CD4-positive, CD25-positive, alpha-beta regulatory T cell (primary cell): ENCODE measurements at regions not wholly inside any gene's neighbourhood (a gene's known extent, or its start where the extent isn't known, plus 50 kb on each side); places are given as distances from the start of the nearest gene placed in this dataset.

Experiments used
- ATAC-seq, 2 donors: fragments of 150-1000 bp; cut with Tn5 transposase; one replicate each; pipeline ENCODE4 v1.10.0; 2021; ENCODE audit warnings: low read depth in 2 of 2, moderate number of reproducible peaks in 2 of 2, moderate library complexity in 1 of 2
- DNase-seq, 3 donors: peaks; one replicate each; pipeline versions ENCODE4 v3.0.0 to v3.0.0-alpha.2; 2012 to 2022; ENCODE audit warnings: mixed read lengths in 1 of 3
- H3K27ac ChIP-seq: one replicate; pipeline ENCODE4 v1.7.0; 2013; ENCODE audit warnings: mild to moderate bottlenecking, low read length; ENCODE audit not compliant: insufficient read depth, poor library complexity, severe bottlenecking
- H3K27me3 ChIP-seq: one replicate; pipeline ENCODE4 v1.7.0; 2013; ENCODE audit warnings: low read length; ENCODE audit not compliant: control insufficient read depth, insufficient read depth
- H3K36me3 ChIP-seq: one replicate; pipeline ENCODE4 v1.7.0; 2013; ENCODE audit warnings: mild to moderate bottlenecking, low read length, moderate library complexity; ENCODE audit not compliant: control insufficient read depth, insufficient read depth
- H3K4me1 ChIP-seq: 2 replicates; pipeline ENCODE4 v1.7.0; 2013; ENCODE audit warnings: mild to moderate bottlenecking, low read length; ENCODE audit not compliant: insufficient read depth, control insufficient read depth, poor library complexity, severe bottlenecking
- H3K4me3 ChIP-seq: one replicate; pipeline ENCODE4 v1.7.0; 2013; ENCODE audit warnings: low read depth, mild to moderate bottlenecking, low read length, moderate library complexity
- H3K9me3 ChIP-seq, 2 experiments: 1 replicate in 1 of 2; 2 replicates in 1 of 2; pipeline ENCODE4 v1.7.0; 2013; ENCODE audit warnings: low read length in 2 of 2, mild to moderate bottlenecking in 1 of 2, moderate library complexity in 1 of 2; ENCODE audit not compliant: control insufficient read depth in 2 of 2
- H3K27ac Mint-ChIP-seq, 3 donors: one replicate each; pipeline ENCODE4 v1.8.0; 2020 to 2022; ENCODE audit warnings: mild to moderate bottlenecking in 3 of 3, mixed read lengths in 3 of 3, moderate library complexity in 2 of 3
- H3K27me3 Mint-ChIP-seq: one replicate; pipeline ENCODE4 v1.8.0; 2022; ENCODE audit warnings: mild to moderate bottlenecking, mixed read lengths
- H3K36me3 Mint-ChIP-seq: one replicate; pipeline ENCODE4 v1.8.0; 2020; ENCODE audit warnings: mixed read lengths
- H3K4me1 Mint-ChIP-seq, 4 donors: one replicate each; pipeline ENCODE4 v1.8.0; 2020 to 2022; ENCODE audit warnings: mixed read lengths in 4 of 4, mild to moderate bottlenecking in 1 of 4
- H3K4me3 Mint-ChIP-seq, 4 donors: one replicate each; pipeline ENCODE4 v1.8.0; 2020 to 2022; ENCODE audit warnings: mild to moderate bottlenecking in 4 of 4, mixed read lengths in 4 of 4, moderate library complexity in 3 of 4
- H3K9me3 Mint-ChIP-seq, 7 donors: one replicate each; pipeline ENCODE4 v1.8.0; 2020 to 2022; ENCODE audit warnings: mixed read lengths in 7 of 7, mild to moderate bottlenecking in 3 of 7, moderate library complexity in 2 of 7

GRCh38 chr4:31146366-31146765 is 426.2 kb downstream of the PCDH7 start:
- no peak overlapping the region for H3K4me3 Mint-ChIP-seq
- H3K27me3 Mint-ChIP-seq = no peaks in the 10 kb centered on the region
- H3K9me3 Mint-ChIP-seq = peaks cover 0 to 23% (median 4%) of the 10 kb centered on the region in 7 donors
- no peaks in the 10 kb centered on the region for H3K27me3 ChIP-seq
- H3K27ac ChIP-seq = no peak overlapping the region
- no peaks in the 10 kb centered on the region for H3K36me3 ChIP-seq
- no peaks in the 10 kb centered on the region for H3K4me1 ChIP-seq
- no peak overlapping the region for H3K27ac Mint-ChIP-seq
- ATAC-seq (no peak), DNase-seq (no peak)
- H3K9me3 ChIP-seq = no peaks in the 10 kb centered on the region
- no peak overlapping the region for H3K4me3 ChIP-seq
- H3K4me1 Mint-ChIP-seq = no peaks in the 10 kb centered on the region
- no peaks in the 10 kb centered on the region for H3K36me3 Mint-ChIP-seq

- H3K36me3 ChIP-seq = no peaks in the 10 kb centered on the region
- no peak for DNase-seq
Measured at GRCh38 chr4:31148990-31149389, 428.8 kb downstream of the PCDH7 start.

GRCh38 chr4:31156221-31156620 is 436.1 kb downstream of the PCDH7 start:
- no peak for DNase-seq
- Histone ChIP-seq H3K27ac (no peak overlapping the region), H3K27me3 (no peaks in the 10 kb centered on the region), H3K4me1 (no peaks in the 10 kb centered on the region), H3K4me3 (no peak overlapping the region), H3K9me3 (peaks cover 0 to 5% of the 10 kb centered on the region in 2 experiments), H3K36me3 (no peaks in the 10 kb centered on the region)
- H3K27me3 Mint-ChIP-seq = no peaks in the 10 kb centered on the region
- H3K9me3 Mint-ChIP-seq = peaks cover 0 to 11% (median 4%) of the 10 kb centered on the region in 7 donors
- no peaks in the 10 kb centered on the region for H3K36me3 Mint-ChIP-seq
- ATAC-seq = no peak
- H3K4me3 Mint-ChIP-seq = no peak overlapping the region
- no peaks in the 10 kb centered on the region for H3K4me1 Mint-ChIP-seq
- H3K27ac Mint-ChIP-seq = no peak overlapping the region

More at GRCh38 chr4:31148990-31149389, 428.8 kb downstream of the PCDH7 start:
- Mint-ChIP-seq H3K9me3 (peaks cover 0 to 22% (median 6%) of the 10 kb centered on the region in 7 donors), H3K36me3 (no peaks in the 10 kb centered on the region), H3K4me1 (no peaks in the 10 kb centered on the region), H3K27me3 (no peaks in the 10 kb centered on the region), H3K4me3 (no peak overlapping the region), H3K27ac (no peak overlapping the region)
- no peak overlapping the region for H3K4me3 ChIP-seq
- H3K27ac ChIP-seq = no peak overlapping the region
- no peaks in the 10 kb centered on the region for H3K9me3 ChIP-seq
- ATAC-seq = no peak
- no peaks in the 10 kb centered on the region for H3K4me1 ChIP-seq
- no peaks in the 10 kb centered on the region for H3K27me3 ChIP-seq

GRCh38 chr4:31160146-31160545 is 440.0 kb downstream of the PCDH7 start:
- Histone ChIP-seq H3K36me3 (no peaks in the 10 kb centered on the region), H3K27me3 (no peaks in the 10 kb centered on the region), H3K9me3 (peaks cover 0 to 5% of the 10 kb centered on the region in 2 experiments), H3K27ac (no peak overlapping the region), H3K4me1 (no peaks in the 10 kb centered on the region), H3K4me3 (no peak overlapping the region)
- ATAC-seq (no peak), DNase-seq (no peak)
- H3K36me3 Mint-ChIP-seq = no peaks in the 10 kb centered on the region
- H3K9me3 Mint-ChIP-seq = peaks cover 4 to 11% (median 7%) of the 10 kb centered on the region in 7 donors
- no peaks in the 10 kb centered on the region for H3K4me1 Mint-ChIP-seq
- no peak overlapping the region for H3K27ac Mint-ChIP-seq
- H3K4me3 Mint-ChIP-seq = no peak overlapping the region
- no peaks in the 10 kb centered on the region for H3K27me3 Mint-ChIP-seq

- Mint-ChIP-seq H3K36me3 (no peaks in the 10 kb centered on the region), H3K4me3 (no peak overlapping the region)
- no peak for ATAC-seq
Measured at GRCh38 chr4:31169846-31170245, 449.7 kb downstream of the PCDH7 start.

GRCh38 chr4:31171362-31171761 is 451.2 kb downstream of the PCDH7 start:
- DNase-seq (no peak), ATAC-seq (no peak)
- Histone ChIP-seq H3K36me3 (no peaks in the 10 kb centered on the region), H3K27me3 (no peaks in the 10 kb centered on the region), H3K4me1 (no peaks in the 10 kb centered on the region), H3K27ac (no peak overlapping the region), H3K4me3 (no peak overlapping the region), H3K9me3 (peaks cover 0 to 5% of the 10 kb centered on the region in 2 experiments)
- H3K9me3 Mint-ChIP-seq = peaks cover 2 to 20% (median 5%) of the 10 kb centered on the region in 7 donors
- H3K4me3 Mint-ChIP-seq = no peak overlapping the region
- no peaks in the 10 kb centered on the region for H3K27me3 Mint-ChIP-seq
- H3K4me1 Mint-ChIP-seq = no peaks in the 10 kb centered on the region
- H3K36me3 Mint-ChIP-seq = no peaks in the 10 kb centered on the region
- H3K27ac Mint-ChIP-seq = no peak overlapping the region

More at GRCh38 chr4:31169846-31170245, 449.7 kb downstream of the PCDH7 start:
- Mint-ChIP-seq H3K27me3 (no peaks in the 10 kb centered on the region), H3K27ac (no peak overlapping the region), H3K9me3 (peaks cover 2 to 27% (median 5%) of the 10 kb centered on the region in 7 donors), H3K4me1 (no peaks in the 10 kb centered on the region)
- Histone ChIP-seq H3K27me3 (no peaks in the 10 kb centered on the region), H3K36me3 (no peaks in the 10 kb centered on the region), H3K9me3 (peaks cover 0 to 5% of the 10 kb centered on the region in 2 experiments), H3K27ac (no peak overlapping the region), H3K4me1 (no peaks in the 10 kb centered on the region), H3K4me3 (no peak overlapping the region)
- DNase-seq = no peak

- ATAC-seq = no peak
- H3K27ac ChIP-seq = no peak overlapping the region
- no peaks in the 10 kb centered on the region for H3K27me3 ChIP-seq
- DNase-seq = no peak
- H3K36me3 ChIP-seq = no peaks in the 10 kb centered on the region
- Mint-ChIP-seq H3K4me1 (no peaks in the 10 kb centered on the region), H3K36me3 (no peaks in the 10 kb centered on the region), H3K27me3 (no peaks in the 10 kb centered on the region), H3K9me3 (peaks cover 0 to 20% (median 5%) of the 10 kb centered on the region in 7 donors), H3K4me3 (no peak overlapping the region), H3K27ac (no peak overlapping the region)
- peaks cover 2 to 5% of the 10 kb centered on the region in 2 experiments for H3K9me3 ChIP-seq
- no peaks in the 10 kb centered on the region for H3K4me1 ChIP-seq
- H3K4me3 ChIP-seq = no peak overlapping the region
Measured at GRCh38 chr4:31175242-31175910, 455.2 kb downstream of the PCDH7 start.

GRCh38 chr4:31183256-31183655 is 463.1 kb downstream of the PCDH7 start:
- Histone ChIP-seq H3K4me1 (no peaks in the 10 kb centered on the region), H3K4me3 (no peak overlapping the region), H3K27me3 (no peaks in the 10 kb centered on the region), H3K27ac (no peak overlapping the region), H3K36me3 (no peaks in the 10 kb centered on the region), H3K9me3 (peaks cover 2 to 8% of the 10 kb centered on the region in 2 experiments)
- Mint-ChIP-seq H3K27me3 (no peaks in the 10 kb centered on the region), H3K9me3 (peaks cover 0 to 32% (median 11%) of the 10 kb centered on the region in 7 donors), H3K27ac (no peak overlapping the region), H3K36me3 (no peaks in the 10 kb centered on the region), H3K4me3 (no peak overlapping the region), H3K4me1 (no peaks in the 10 kb centered on the region)
- ATAC-seq = no peak
- DNase-seq = no peak
